OCI-LY3 (cell line): ENCODE measurements at regions not wholly inside any gene's neighbourhood (a gene's known extent, or its start where the extent isn't known, plus 50 kb on each side); places are given as distances from the start of the nearest gene placed in this dataset.

Source experiments
- H2AFZ ChIP-seq: fragments of 200-600, 300-600 bp; shearing (Covaris generic); 2 replicates; pipeline ENCODE4 v1.6.0; 2014; ENCODE audit warnings: antibody characterized with exemption, low read depth, low read length
- H3K27ac ChIP-seq: fragments of 200-600, 300-600 bp; sonication (generic); 2 replicates; pipeline ENCODE4 v1.5.1; 2014; ENCODE audit warnings: mild to moderate bottlenecking, low read length, moderate library complexity, mixed read lengths
- H3K27me3 ChIP-seq: fragments of 200-600, 300-600 bp; sonication (generic); 2 replicates; pipeline ENCODE4 v1.6.1; 2014; ENCODE audit warnings: low read depth, low read length, mixed read lengths
- H3K36me3 ChIP-seq: fragments of 200-600, 300-600 bp; sonication (generic); replicated peaks from 2 replicates; pipeline ENCODE3; 2014; ENCODE audit warnings: low read depth, low read length, mixed read lengths
- H3K4me1 ChIP-seq: fragments of 300-600, 200-600 bp; sonication (generic); 2 replicates; pipeline ENCODE4 v1.6.1; 2014; ENCODE audit warnings: low read length, mixed read lengths
- H3K4me2 ChIP-seq: fragments of 200-600, 300-600 bp; sonication (generic); 2 replicates; pipeline ENCODE4 v1.6.1; 2014; ENCODE audit warnings: low read length, mixed read lengths
- H3K4me3 ChIP-seq: fragments of 300-600, 200-600 bp; sonication (generic); 2 replicates; pipeline ENCODE4 v1.5.1; 2014; ENCODE audit warnings: antibody characterized with exemption, mild to moderate bottlenecking, low read length, moderate library complexity
- H3K79me2 ChIP-seq: fragments of 300-600, 200-600 bp; shearing (Covaris generic); 2 replicates; pipeline ENCODE4 v1.6.1; 2014; ENCODE audit warnings: mild to moderate bottlenecking, low read length, mixed read lengths
- H3K9ac ChIP-seq: fragments of 300-600, 200-600 bp; shearing (Covaris generic); 2 replicates; pipeline ENCODE4 v1.6.0; 2014; ENCODE audit warnings: mild to moderate bottlenecking, low read length, moderate library complexity
- H3K9me3 ChIP-seq: fragments of 200-600, 300-600 bp; shearing (Covaris generic); 2 replicates; pipeline ENCODE4 v1.6.1; 2014; ENCODE audit warnings: low read length, mixed read lengths; ENCODE audit not compliant: insufficient read depth
- H4K20me1 ChIP-seq: fragments of 200-600, 300-600 bp; sonication (generic); 2 replicates; pipeline ENCODE4 v1.6.1; 2016; ENCODE audit warnings: low read length, mixed read lengths; ENCODE audit not compliant: insufficient read depth
- CTCF ChIP-seq: fragments of 200-600, 300-600 bp; sonication (generic); IDR thresholded peaks from 2 replicates; pipeline ENCODE4 v1.5.1; 2014; ENCODE audit warnings: antibody characterized with exemption, low read length, low read depth
- EZH2phosphoT487 ChIP-seq: fragments of 200-600 bp; shearing (Covaris generic); IDR thresholded peaks from 2 replicates; pipeline ENCODE4 v1.6.1; 2018; ENCODE audit warnings: antibody characterized with exemption, mixed run types, low read depth

- H2AFZ ChIP-seq: no peak overlapping the region
- H3K4me3 ChIP-seq: no peak overlapping the region
- no peak overlapping the region for H3K27ac ChIP-seq
- H3K4me1 ChIP-seq: no peaks in the 10 kb centered on the region
- no peak for TF ChIP-seq CTCF
- TF ChIP-seq EZH2phosphoT487: no peak
- H3K36me3 ChIP-seq: no peaks in the 10 kb centered on the region
- H3K79me2 ChIP-seq: no peaks in the 10 kb centered on the region
- no peaks in the 10 kb centered on the region for H4K20me1 ChIP-seq
- H3K4me2 ChIP-seq: no peak overlapping the region
- no peak overlapping the region for H3K9ac ChIP-seq
- H3K27me3 ChIP-seq: peaks cover 12% of the 10 kb centered on the region
- no peaks in the 10 kb centered on the region for H3K9me3 ChIP-seq
Measured at GRCh38 chr17:36756695-36757094, 155.3 kb downstream of the MRM1 start.

- peaks cover 5% of the 10 kb centered on the region; the same call in 1 of the 2 replicates for H3K4me1 ChIP-seq
- no peaks in the 10 kb centered on the region for H3K36me3 ChIP-seq
- no peak overlapping the region for H3K4me2 ChIP-seq
- no peaks in the 10 kb centered on the region for H3K9me3 ChIP-seq
- no peaks in the 10 kb centered on the region for H3K27me3 ChIP-seq
- H3K27ac ChIP-seq: no peak overlapping the region
- H3K9ac ChIP-seq: no peak overlapping the region
- no peak for TF ChIP-seq CTCF
- TF ChIP-seq EZH2phosphoT487: no peak
- no peak overlapping the region for H3K4me3 ChIP-seq
- no peaks in the 10 kb centered on the region for H4K20me1 ChIP-seq
- no peak overlapping the region for H2AFZ ChIP-seq
- no peaks in the 10 kb centered on the region for H3K79me2 ChIP-seq
Measured at GRCh38 chr17:36760425-36760824, 159.0 kb downstream of the MRM1 start.

- no peak overlapping the region for H2AFZ ChIP-seq
Measured at GRCh38 chr17:36761203-36761950, 160.0 kb downstream of the MRM1 start.

More at GRCh38 chr17:36761203-36761950, 160.0 kb downstream of the MRM1 start:
- Histone ChIP-seq H3K27ac (no peak overlapping the region), H4K20me1 (no peaks in the 10 kb centered on the region), H3K4me3 (no peak overlapping the region), H3K27me3 (no peaks in the 10 kb centered on the region), H3K4me2 (no peak overlapping the region), H3K36me3 (no peaks in the 10 kb centered on the region), H3K9ac (no peak overlapping the region), H3K79me2 (no peaks in the 10 kb centered on the region), H3K4me1 (peaks cover 5% of the 10 kb centered on the region; the same call in 1 of the 2 replicates), H3K9me3 (no peaks in the 10 kb centered on the region)
- no peak for TF ChIP-seq CTCF
- no peak for TF ChIP-seq EZH2phosphoT487
